HG03139 (cell line): ENCODE measurements at regions not wholly inside any gene's neighbourhood (a gene's known extent, or its start where the extent isn't known, plus 50 kb on each side); places are given as distances from the start of the nearest gene placed in this dataset.
A peak's percentile ranks its signal among the peaks of the same experiment; 100 is the strongest.
"Not testable (repeated sequence)": the region's sequence is repeated elsewhere in the genome, so short reads cannot be mapped to it uniquely, and the experiment has no call there.

Source experiments
- ATAC-seq: cut with Tn5 transposase; IDR thresholded peaks from one replicate; pipeline ENCODE4 v1.9.1; 2021; ENCODE audit not compliant: unreplicated experiment

DNA sequence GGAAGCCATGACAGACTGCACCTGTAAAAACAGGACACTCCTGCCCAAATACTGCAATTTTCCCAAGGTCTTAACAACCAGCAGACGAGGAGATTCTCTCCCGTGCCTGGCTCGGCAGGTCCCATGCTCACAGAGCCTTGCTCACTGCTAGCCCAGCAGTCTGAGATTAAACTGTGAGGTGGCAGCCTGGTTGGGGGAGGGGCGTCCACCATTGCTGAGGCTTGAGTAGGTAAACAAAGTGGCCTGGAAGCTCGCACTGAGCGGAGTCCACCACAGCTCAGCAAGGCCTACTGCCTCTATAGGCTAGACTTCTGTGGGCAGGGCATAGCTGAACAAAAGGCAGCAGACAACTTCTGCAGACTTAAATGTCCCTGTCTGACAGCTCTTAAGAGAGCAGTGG is 80.3 kb downstream of the ANXA5 start:
- not testable (repeated sequence) for ATAC-seq

DNA sequence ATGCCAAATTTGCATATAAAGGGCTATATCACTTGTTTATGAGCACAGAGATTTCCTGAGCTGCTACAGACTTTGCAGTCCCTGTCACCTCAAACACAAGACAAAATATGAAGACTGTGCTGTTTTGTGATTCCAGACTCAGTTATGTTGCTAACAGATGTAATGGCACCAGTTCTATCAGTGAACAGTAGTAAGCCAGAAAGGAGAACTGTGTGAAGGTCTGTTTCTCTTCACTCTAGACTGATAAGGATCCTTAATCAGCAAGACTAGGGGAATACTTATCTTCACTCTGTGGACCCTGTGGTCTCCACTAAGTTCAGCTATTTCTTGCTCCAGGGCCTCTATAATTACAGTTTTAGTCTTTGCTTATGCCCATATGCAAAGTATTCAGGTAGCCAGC is 82.7 kb downstream of the ANXA5 start:
- ATAC-seq = no peak

DNA sequence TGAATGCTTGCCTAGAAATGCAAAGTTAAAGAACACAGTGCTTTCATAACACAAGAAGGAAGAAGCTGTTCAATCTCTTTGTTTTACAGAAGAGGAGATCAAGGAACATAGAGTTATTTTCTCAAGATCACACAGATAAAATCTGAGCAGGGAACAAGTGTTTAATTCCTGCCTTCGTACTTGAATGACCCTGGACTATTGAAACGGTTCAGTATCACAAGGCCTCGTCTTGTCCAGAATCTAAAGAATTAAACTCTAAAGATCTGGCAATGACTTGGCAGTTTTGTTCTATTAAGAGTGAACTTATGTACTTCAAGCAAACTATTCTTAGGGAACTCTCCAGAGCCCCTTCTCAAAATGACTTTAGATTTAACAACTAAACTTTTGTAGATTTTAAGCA is 97.7 kb downstream of the ANXA5 start:
- no peak for ATAC-seq

DNA sequence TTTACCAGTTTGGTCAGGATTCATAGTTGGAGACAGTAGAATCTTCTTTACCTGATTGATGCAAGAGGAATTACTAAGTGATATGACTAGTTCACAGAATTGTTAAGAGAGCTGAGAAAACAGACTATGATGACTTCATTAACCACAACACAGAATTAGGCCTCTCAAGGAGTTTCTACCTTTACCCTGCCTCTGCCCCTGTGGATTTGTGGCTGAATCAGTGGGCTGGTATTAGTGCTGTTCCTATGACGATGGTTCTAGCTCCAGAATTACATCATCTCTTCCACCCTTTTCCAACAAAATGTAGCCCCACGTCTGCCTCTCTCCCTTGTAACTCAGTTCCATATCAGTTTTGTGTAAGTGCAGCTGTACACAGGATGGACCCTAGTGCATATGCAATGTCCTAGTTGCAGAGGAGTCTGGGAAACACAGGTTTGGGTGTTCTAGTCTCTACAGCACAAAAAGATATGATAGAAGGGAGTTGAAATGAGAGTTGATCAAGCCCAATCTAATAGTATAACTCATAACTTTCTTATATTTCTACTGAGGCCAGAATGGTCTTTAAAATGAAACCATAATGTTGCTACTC is 99.3 kb downstream of the ANXA5 start:
- peak; percentile 56 for ATAC-seq

DNA sequence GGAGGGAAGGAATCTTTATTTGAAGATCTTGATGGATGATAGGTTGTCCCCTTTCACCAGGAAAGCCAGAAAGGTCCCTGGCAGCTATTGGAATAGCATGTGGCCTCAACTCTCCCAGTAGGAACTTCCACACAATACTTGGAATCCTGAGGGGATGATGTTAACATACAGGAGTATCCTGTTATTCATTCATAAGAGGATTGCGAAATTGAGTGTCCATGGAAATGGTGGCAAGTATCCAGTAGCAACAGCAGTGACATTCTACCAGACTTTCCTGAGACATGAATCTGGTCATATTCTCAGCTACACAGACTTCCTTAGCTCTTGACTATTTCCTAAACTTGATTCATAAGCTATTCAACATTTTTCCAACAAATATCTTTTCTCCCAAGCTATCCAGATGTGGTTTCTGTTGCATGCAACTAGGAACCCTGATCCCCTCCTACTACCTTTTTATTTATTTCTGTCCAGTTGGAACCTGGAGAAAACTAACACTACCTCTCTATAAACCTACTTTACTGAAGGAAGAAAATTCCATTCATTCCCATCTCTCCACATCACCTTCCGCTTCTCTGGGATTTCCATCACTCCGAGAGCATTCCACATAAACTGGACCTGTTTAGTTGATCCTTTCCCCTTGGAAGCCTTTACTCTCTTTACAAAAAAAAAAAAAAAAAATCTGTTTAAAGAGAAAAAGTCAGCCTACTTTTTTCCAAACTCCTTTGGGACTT is 101.8 kb downstream of the ANXA5 start:
- ATAC-seq = no peak

DNA sequence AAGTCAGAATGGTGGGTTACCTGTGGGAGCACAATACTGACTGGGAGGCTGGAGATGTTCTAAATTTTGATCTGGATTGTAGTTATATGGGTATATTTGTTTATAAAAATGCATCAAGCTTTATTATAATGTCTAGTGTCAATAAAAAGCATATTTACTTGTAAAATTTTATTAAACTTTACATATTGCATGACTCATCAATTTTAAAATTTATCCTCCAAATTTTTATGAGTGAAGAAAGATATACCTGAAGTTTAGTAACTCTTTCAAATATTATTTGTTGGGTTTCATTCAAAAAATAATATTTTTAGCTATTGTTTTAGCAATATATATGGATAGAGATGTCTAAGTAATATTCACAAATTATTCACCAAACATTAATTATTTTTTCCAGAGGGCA is 103.0 kb downstream of the ANXA5 start:
- ATAC-seq = no peak

DNA sequence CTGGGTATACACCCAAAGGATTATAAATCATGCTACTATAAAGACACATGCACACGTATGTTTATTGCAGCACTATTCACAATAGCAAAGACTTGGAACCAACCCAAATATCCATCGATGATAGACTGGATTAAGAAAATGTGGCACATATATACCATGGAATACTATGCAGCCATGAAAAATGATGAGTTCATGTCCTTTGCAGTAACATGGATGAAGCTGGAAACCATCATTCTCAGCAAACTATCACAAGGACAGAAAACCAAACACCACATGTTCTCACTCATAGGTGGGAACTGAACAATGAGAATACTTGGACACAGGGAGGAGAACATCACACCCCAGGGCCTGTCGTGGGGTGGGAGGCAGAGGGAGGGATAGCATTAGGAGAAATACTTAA is 104.5 kb downstream of the ANXA5 start:
- ATAC-seq = not testable (repeated sequence)

DNA sequence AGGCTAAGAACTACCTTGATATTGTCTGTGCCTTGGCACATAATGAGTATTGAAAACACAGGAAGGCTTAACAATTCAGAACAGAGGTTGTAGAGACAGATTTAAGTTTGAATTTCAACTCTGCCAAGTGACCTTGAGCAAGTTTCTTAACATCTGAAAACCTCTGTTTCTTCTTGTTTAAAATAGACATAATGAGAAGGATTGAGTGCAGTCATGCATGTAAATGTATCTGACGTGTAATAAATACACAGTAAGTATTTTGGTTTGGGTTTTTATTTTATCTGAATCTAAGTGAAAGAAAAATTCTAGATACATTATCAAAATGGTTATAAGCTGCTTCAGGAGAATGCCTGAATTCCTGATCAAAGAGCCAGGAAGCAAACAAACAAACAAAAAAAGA is 111.9 kb downstream of the ANXA5 start:
- no peak for ATAC-seq

DNA sequence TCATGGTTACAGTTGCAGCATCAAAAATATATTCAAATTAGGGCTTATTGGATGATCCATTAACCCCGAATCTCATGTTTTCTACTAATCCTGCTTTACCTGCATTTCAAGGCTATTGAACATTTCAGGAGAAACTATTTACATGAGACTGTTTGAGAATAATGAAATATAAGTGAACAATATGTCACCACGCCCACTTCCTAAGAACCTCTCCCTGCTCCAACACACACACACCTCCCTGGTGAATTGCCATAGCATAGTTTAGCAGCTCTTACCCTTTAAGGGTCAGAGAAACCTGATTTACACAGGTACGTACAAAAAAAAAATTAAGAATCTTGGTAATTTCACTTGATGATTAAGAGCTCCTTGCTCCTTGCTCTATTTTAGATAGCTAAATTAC is 113.4 kb downstream of the ANXA5 start:
- ATAC-seq = no peak

DNA sequence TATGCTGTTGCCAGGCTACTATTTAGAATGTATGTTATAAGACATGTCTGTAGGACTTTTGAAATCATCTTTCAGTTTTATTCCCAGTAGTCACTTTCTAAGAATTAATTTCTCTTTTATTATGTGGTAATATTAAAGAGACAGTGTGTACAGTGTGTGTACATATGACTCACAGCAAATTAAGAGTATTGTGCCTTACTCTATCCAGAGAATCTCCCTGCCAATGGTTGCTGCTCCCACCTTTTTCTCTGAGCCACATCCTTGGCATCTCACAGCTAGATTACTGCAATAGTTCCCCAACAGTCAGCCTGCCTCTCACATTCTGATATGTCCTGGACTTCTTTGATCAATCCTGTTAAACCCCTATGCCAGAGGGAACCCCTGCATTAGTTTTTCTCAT is 114.5 kb downstream of the ANXA5 start:
- no peak for ATAC-seq

DNA sequence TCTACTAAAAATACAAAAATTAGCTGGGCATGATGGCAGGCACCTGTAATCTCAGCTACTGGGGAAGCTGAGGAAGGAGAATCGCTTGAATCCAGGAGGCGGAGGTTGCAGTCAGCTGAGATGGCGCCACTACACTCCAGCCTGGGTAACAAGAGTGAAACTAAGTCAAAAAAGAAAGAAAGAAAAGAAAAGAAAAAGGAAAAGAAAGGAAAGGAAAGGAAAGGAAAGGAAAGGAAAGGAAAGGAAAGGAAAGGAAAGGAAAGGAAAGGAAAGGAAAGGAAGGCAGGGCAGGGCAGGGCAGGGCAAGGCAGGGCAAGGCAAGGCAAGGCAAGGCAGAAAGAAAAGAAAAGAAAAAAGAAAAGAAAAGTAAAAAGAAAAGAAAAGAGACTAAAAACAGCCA is 121.4 kb downstream of the ANXA5 start:
- ATAC-seq = not testable (repeated sequence)

DNA sequence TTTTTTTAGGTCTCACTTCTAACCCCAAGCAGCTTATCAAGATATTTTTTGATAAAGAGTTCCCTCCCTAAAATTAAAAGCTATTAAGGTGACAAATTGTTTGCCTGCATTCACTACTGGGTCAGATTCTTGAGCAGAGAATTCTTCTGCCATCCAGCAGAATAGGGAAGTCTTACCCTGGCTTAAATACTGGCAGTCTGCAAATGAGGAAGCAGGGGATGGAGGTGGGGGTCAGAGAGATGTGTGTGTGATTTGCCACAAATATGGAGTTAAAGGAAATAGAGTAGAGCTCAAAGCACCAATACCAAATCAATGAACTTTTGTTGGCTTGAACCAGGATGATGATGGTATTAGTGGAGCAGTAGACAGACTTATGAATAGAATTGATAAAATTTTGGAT is 122.2 kb downstream of the ANXA5 start:
- no peak for ATAC-seq

DNA sequence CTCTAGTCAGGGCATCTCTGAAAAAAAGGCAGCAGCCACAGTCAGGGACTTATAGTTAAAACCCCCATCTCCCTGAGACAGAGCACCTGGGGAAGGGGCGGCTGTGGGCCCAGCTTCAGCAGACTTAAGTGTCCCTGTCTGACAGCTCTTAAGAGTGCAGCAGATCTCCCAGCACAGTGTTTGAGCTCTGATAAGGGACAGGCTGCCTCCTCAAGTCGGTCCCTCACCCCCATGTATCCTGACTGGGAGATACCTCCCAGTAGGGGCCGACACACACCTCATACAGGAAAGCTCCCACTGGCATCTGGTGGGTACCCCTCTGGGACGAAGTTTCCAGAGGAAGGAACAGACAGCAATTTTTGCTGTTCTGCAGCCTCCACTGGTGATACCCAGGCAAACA is 129.0 kb downstream of the ANXA5 start:
- no peak for ATAC-seq

DNA sequence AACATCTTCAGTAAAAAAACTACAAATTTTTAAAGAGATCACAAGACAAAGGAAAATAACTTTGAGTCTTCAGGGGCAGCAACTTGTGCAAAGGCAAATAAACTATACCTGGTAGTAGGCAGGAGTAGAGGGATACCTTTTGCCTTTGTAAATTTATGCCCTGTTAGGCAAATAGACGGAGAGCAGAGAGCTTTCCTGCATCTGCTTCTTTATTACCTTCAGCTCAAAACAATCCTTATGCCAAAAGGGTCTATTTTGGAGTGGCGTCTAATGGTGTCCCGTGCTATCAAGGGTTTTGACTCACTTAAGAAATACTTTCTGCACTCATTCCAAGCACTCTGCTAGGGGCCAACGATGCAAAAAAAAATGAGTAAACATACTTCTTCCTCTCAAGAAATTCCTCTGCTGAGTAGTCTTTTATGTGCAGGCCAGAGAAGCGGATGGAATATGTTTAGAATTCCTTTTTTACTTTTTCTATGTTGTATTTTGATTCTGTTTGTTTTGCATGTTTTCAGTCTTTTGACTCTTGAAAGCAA is 131.9 kb downstream of the ANXA5 start:
- no peak for ATAC-seq

DNA sequence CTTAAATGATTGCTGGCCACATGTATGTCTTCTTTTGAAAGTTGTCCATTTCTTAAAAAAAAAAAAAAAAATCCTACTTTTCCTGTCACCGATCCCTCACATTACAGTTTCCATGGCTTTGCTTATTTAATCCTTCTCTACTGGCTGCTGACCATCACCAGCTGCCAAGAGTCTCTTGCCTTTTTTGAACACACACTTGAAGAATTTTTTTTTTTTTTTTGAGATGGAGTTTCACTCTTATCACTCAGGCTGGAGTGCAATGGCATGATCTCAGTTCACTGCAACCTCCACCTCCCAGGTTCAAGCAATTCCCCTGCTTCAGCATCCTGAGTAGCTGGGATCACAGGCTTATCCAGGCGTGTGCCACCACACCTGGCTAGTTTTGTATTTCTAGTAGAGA is 134.0 kb downstream of the ANXA5 start:
- ATAC-seq = no peak

DNA sequence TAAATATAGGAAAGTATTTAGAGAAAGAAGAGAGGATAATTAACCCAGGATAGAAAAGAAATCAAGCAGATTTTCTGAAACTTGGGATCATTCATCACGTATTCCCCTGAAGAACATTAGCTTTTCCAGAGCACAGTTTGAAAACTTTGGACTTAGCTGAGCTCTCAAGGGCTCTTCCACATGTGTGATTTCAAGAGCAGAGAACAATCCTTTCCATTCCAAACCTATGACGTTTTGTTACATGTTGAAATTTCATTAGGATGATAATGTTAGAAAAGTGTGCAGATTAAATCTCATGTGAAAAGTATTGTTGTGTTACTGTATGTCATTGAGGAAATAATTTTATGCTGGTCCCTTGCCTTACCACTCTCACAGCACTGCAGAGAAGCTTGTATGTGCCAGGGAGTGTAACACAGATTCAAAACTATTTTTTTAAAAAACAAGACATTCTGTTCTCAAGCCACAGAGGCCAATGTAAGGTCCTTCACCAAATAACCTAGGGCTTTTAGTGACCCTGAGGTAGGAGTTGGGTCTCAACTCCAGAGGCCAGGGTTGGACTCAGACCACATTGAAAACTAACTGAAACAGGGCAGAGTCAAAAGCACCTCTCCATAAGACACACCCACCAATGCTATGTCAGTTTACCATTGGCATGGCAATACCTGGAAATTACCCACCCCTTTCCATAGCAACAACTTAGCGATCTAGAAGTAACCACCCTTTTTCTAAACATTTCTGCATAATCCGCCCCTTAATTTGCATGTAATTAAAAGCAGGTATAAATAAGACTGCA is 141.3 kb downstream of the ANXA5 start:
- no peak for ATAC-seq

DNA sequence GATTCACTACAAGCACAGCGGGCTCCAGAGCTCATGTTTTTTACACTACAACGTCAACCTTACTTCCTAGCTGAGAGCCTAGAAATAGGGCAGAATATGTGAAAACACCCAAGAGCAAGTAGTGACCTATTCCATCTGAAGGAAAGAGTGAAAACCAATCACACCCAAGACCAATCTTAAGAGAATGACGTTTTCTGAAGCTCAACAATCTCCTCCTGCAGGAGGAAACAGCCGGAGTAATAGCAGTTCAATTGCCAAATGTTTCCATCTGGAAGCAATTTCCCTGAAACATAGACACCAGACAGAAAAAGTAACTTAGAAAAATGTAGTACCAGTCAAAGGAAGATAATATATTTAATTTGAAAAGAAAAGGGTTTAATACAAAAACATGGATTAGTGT is 142.4 kb downstream of the ANXA5 start:
- ATAC-seq = no peak

DNA sequence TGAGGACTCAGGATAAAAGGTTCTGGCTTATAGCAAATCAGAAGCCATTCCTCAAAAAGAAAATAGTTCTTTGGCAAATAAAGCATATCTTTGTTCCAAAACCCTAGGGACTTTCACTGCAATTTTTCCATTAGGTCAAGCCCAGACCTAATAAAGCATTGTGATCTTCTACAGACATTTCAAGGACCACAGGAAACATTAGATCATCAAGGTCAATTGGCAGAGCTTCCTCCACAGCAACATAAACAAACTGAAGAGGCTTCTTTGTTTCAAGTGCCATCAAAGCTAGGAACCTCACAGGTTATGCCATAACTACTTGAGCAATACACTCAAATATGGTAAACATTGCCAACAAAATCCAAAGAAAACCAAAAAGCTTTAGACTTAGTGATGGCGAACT is 144.9 kb downstream of the ANXA5 start:
- no peak for ATAC-seq

DNA sequence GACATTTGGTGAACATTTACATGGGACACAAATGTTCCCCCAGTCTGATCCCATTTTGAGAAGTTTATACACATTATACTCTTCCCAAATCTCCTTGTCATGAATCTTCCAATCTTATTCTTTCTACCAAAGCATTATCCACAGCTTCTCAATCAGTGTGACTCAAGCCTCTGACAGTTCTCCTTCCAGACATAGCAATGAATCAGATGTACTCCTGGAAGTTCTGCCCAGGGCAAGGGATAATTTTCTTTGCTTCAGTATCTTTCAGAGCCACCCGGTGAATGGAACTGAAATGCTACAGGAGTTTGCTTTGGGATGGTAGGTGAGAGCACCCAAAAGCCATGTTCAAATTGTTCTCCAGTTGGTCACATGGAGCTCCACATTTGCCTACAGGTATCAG is 145.5 kb downstream of the ANXA5 start:
- no peak for ATAC-seq

DNA sequence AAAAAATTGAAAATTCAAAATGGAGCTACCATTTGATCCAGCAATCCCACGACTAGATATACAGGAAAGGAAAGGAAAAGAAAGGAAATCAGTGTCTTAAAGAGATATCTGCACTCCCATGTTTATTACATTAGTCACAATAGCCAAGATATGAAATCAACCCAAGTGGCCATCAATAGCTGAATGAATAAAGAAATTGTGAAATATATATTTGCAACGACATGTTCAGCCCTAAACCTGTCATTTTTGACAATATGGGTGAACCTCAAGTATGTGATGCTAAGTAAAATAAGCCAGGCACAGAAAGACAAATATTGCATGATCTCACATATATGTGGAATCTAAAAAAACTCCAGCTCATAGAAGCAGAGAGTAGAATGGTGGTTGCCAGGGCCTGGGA is 155.1 kb downstream of the ANXA5 start:
- ATAC-seq = no peak

DNA sequence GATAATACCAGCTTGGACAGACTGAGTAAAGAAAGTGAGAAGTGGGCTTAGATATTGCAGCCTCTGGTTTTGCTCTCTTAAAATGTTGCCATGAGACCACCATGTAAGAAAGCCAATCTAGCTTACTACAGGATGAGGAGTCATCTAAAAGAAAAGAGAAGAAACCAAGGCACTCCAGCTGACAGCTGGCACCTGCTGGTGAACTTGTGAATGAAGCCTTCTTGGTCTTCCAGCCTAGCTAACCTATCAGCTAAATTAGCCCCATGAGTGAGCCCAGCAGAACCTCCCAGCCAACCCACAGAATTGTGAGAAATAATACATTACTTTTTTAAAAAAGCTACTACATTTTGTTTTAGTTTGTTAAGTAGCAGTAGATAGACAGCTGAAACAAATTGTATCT is 154.5 kb upstream of the QRFPR start:
- no peak for ATAC-seq

DNA sequence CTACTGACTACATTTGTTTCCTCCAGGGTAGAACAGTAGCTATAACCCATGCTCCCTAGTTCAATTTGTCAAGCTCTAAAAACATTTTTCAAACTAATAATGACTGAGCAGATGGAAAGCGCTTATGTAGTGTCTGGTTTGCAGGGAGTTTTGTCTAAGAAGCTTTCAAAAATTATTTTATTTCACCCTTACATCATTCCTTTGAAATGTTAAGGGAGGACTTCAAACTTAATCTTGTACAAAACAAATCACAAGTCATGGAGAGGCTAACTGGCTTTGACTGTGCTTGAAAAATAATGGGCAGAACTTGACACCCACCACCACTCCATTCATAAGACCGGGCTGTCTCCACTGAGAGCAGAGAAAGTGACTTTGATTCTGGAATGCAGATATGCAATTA is 153.4 kb upstream of the QRFPR start:
- ATAC-seq = no peak
